Activated CD8-positive, alpha-beta memory T cell treated with anti-CD3 and anti-CD28 coated beads for 36 hours (primary cell): ENCODE measurements at regions not wholly inside any gene's neighbourhood (a gene's known extent, or its start where the extent isn't known, plus 50 kb on each side); places are given as distances from the start of the nearest gene placed in this dataset.
"Not testable (repeated sequence)": the region's sequence is repeated elsewhere in the genome, so short reads cannot be mapped to it uniquely, and the experiment has no call there.

Source experiments
- CTCF ChIA-PET: fragments of 350-600 bp; sonication (Branson Sonifier 250); formaldehyde crosslinking; loops from one replicate; lab custom pipeline; 2021; ENCODE audit warnings: antibody characterized with exemption; lab: Charles Lee
- POLR2A ChIA-PET: fragments of 350-600 bp; sonication (Branson Sonifier 250); formaldehyde crosslinking; loops from one replicate; lab custom pipeline; 2021; ENCODE audit warnings: antibody characterized with exemption; lab: Charles Lee

DNA sequence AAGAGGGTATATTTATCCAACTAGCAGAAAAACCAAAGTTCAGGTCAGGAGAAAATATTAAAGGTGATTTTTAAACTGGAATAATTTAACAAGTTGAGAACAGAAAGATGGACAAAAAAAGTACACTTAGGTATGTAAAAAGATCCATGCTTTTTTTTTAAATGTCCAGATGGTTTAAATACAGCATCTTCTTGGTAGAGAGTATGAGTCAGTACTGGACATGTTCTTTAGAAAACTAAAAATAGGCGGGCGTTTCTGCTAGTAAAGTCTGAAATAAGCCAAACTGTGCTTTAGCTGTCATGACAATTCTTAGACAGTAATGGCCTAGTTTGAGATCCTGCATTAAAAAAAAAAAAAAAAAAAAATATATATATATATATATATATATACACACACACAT is 255.9 kb upstream of the ST8SIA4 start:
- ChIA-PET CTCF (no interaction called here), POLR2A (no interaction called here)

DNA sequence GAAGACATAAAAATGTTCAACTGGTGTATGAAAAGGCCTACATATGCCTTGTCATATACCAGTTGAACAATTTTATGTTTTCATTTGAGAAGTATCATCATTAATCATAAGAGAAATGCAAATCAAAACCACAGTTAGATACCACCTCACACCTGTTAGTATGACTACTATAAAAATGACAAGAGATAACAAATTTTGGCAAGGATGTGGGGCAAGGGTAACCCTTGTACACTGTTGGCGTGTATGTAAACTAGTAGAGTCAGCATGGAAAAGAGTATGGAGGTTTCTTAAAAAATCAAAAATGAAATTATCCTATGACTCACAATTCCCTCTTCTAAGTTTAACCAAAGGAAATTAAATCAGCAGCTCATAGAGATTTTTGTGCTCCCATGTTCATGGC is 250.4 kb upstream of the ST8SIA4 start:
- POLR2A ChIA-PET = no interaction called here
- CTCF ChIA-PET = no interaction called here

GRCh38 chr5:101143526-101143925 is 240.4 kb upstream of the ST8SIA4 start:
- ChIA-PET POLR2A (no interaction called here), CTCF (no interaction called here)

- ChIA-PET CTCF (no interaction called here), POLR2A (no interaction called here)
Measured at GRCh38 chr5:101142102-101142501, 239.0 kb upstream of the ST8SIA4 start.

GRCh38 chr5:101136454-101136853 is 233.4 kb upstream of the ST8SIA4 start:
- ChIA-PET POLR2A (no interaction called here), CTCF (no interaction called here)

GRCh38 chr5:101123363-101123762 is 220.3 kb upstream of the ST8SIA4 start:
- CTCF ChIA-PET = no interaction called here
- POLR2A ChIA-PET = no interaction called here

- ChIA-PET CTCF (no interaction called here), POLR2A (no interaction called here)
Measured at GRCh38 chr5:101112645-101113044, 209.6 kb upstream of the ST8SIA4 start.

- POLR2A ChIA-PET = no interaction called here
- CTCF ChIA-PET = no interaction called here
Measured at GRCh38 chr5:101103874-101104273, 200.8 kb upstream of the ST8SIA4 start.

- CTCF ChIA-PET = no interaction called here
Measured at GRCh38 chr5:101102506-101102905, 199.4 kb upstream of the ST8SIA4 start.

GRCh38 chr5:101091902-101092301 is 188.8 kb upstream of the ST8SIA4 start:
- CTCF ChIA-PET = no interaction called here

More at GRCh38 chr5:101102506-101102905, 199.4 kb upstream of the ST8SIA4 start:
- POLR2A ChIA-PET = no interaction called here

GRCh38 chr5:101084353-101084752 is 181.3 kb upstream of the ST8SIA4 start:
- ChIA-PET CTCF (no interaction called here), POLR2A (no interaction called here)

More at GRCh38 chr5:101091902-101092301, 188.8 kb upstream of the ST8SIA4 start:
- POLR2A ChIA-PET = no interaction called here

DNA sequence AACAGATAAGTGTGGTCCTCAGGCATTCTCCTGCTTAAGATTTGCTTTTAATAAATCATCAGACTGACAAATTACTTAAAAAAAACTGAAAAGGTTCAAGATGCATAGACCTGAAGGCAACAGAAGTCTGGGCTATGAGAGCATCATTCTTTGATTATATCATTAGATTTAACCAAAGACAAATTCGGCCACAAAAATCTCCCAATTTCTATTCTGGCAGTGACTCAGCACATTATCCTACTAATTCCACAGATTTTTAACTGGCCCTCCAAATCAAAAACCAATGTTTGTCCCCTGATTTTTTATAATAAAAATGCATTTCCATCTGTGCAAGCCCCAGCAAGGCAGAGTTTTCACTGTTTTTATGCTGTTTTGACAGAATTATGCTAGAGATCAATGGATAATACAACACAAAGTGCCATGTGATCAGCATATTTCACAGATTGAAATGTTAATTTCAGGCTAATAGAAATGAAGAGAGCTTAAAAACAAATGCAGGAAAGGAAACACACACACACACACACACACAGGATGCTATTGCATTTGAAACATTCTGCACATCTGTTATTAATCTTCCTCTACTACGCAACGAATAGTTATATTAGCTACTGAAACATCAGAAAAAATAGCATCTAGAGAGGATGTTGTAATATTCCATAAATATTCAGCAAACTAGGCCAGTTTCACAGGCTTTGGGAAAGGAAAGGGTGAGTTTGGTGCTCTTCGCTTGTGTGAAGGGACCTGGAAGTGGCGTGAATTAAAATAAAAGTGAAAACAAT is 177.6 kb upstream of the ST8SIA4 start:
- ChIA-PET POLR2A (no interaction called here), CTCF (no interaction called here)

GRCh38 chr5:101068298-101068697 is 165.2 kb upstream of the ST8SIA4 start:
- CTCF ChIA-PET = no interaction called here
- POLR2A ChIA-PET = no interaction called here

DNA sequence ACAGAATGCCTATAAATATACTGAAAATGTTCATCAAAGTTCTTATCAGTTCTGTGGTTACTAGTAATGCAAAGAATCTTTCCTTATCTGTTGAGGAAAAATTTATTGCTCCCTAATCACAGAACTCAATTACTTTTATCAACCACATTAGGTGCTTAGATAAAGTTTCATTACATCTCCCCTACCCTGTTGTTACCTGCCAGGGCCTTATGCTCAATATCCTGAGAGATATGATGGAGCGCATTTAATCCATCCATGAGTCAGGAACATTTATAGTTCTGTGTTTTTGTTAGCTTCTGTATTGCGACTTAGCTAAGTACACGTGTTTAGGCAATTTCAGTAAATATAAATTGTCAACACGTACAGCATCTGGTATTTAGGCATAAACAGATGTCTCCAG is 164.3 kb upstream of the ST8SIA4 start:
- POLR2A ChIA-PET = no interaction called here
- CTCF ChIA-PET = interaction anchor here (0.8 kb wide), 1 partner anchor 12 kb away, joined by 3 read pairs; no protein-coding TSS in a partner anchor

DNA sequence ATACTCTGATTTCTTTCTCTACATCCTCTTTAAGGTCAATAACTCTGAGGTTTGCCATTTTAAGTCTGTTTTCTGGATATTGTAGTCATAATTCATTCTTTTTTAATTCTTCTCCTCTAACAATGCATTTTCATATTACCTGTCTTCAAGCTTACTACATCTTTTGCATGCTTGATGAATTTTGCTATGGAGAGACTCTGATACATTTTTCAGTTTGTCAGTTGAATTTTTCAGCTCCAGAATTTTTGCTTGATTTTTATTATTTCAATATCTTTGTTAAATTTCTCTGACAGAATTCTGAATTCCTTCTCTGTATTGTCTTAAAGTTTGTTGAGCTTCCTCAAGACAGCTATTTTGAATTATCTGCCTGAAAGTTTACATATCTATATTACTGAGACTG is 159.8 kb upstream of the ST8SIA4 start:
- POLR2A ChIA-PET = no interaction called here
- CTCF ChIA-PET = no interaction called here

GRCh38 chr5:101047181-101047580 is 144.1 kb upstream of the ST8SIA4 start:
- ChIA-PET POLR2A (no interaction called here), CTCF (no interaction called here)

GRCh38 chr5:101045689-101046088 is 142.6 kb upstream of the ST8SIA4 start:
- ChIA-PET POLR2A (no interaction called here), CTCF (no interaction called here)

GRCh38 chr5:101040002-101040401 is 136.9 kb upstream of the ST8SIA4 start:
- POLR2A ChIA-PET, CTCF ChIA-PET: not testable (repeated sequence)

GRCh38 chr5:101036778-101037177 is 133.7 kb upstream of the ST8SIA4 start:
- ChIA-PET CTCF (no interaction called here), POLR2A (no interaction called here)

DNA sequence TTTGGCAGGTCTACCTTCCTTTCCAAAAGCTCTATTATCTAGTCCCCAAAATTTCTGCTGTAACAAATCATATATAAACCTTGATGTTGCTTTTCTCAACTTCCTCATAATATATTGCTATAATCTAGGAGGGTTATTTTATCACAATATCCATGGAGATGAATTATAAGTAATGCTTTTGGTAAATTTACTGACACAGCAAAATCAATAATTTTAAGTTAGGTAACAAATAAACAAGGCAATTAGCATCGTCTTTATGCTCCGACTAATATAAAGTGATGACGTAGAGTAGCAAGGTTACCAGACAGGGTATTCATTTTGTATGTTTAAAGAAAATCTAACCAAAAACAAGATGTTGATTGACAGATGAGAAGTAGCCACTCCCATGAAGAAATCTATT is 132.3 kb upstream of the ST8SIA4 start:
- ChIA-PET CTCF (no interaction called here), POLR2A (no interaction called here)

- CTCF ChIA-PET = no interaction called here
Measured at GRCh38 chr5:101024299-101024698, 121.2 kb upstream of the ST8SIA4 start.

GRCh38 chr5:101018299-101018698 is 115.2 kb upstream of the ST8SIA4 start:
- ChIA-PET POLR2A (no interaction called here), CTCF (no interaction called here)

More at GRCh38 chr5:101024299-101024698, 121.2 kb upstream of the ST8SIA4 start:
- POLR2A ChIA-PET = no interaction called here
